ENCODE measurements at regions not wholly inside any gene's neighbourhood (a gene's known extent, or its start where the extent isn't known, plus 50 kb on each side); places are given as distances from the start of the nearest gene placed in this dataset.

GRCh38 chr1:222037720-222038119 lies 295.8 kb upstream of the DUSP10 start:
- TF ChIP-seq CTCF (conservative IDR thresholded peaks at IDR 0.05; ENCODE audit: low read depth, low read length): no peak
- no peak for TF ChIP-seq EZH2 (IDR thresholded peaks at IDR 0.05; ENCODE audit: low read length, unreplicated experiment)
- TF ChIP-seq EZH2phosphoT487 (IDR thresholded peaks at IDR 0.05; ENCODE audit: borderline replicate concordance, low read length): no peak

Measured in PC-3 (cell line).